GM19043 (cell line): ENCODE measurements at regions not wholly inside any gene's neighbourhood (a gene's known extent, or its start where the extent isn't known, plus 50 kb on each side); places are given as distances from the start of the nearest gene placed in this dataset.

Experiments used
- ATAC-seq: cut with Tn5 transposase; IDR thresholded peaks from one replicate; pipeline ENCODE4 v1.9.1; 2021; ENCODE audit warnings: low read depth; ENCODE audit not compliant: unreplicated experiment

DNA sequence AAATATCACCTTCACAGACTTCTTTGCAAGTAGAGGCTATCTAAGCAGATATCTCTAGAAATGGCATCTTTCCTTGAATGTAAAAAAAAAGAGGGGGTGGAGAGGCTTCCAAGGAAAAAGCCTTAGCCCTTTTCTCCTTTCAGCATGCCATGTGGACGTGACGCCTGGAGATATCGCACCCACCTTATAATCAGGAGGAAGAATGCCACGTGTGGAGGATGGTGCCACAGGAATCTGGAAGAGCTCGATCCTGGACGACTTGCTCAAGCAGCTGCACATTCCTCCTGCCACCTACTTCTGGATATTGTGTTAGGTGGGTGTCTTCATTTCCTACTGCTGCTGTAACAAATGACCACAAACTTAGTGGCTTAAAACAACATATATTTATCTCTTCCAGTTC is 203.6 kb downstream of the NUAK1 start:
- no peak for ATAC-seq

GRCh38 chr12:105935981-105936380 is 202.8 kb downstream of the NUAK1 start:
- ATAC-seq: no peak

DNA sequence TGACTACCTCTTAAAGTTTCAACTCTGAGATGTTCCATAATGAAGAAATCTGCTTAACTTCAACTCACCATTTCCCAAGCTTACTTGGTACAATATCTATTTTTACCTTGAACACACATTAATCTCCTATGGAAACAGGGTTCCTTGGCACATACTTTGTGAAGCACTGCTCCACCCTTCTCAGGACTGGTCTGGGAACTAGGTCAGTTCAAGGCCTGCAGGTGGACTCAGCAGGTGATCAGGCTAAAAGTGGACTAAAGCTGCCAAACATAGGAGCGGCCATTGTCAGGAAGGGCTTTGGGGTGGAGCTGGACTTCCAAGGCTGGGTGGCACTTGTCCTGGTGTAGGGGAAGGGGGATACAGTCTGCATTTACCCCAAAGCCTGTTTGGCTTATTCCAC is 202.3 kb downstream of the NUAK1 start:
- ATAC-seq: no peak

DNA sequence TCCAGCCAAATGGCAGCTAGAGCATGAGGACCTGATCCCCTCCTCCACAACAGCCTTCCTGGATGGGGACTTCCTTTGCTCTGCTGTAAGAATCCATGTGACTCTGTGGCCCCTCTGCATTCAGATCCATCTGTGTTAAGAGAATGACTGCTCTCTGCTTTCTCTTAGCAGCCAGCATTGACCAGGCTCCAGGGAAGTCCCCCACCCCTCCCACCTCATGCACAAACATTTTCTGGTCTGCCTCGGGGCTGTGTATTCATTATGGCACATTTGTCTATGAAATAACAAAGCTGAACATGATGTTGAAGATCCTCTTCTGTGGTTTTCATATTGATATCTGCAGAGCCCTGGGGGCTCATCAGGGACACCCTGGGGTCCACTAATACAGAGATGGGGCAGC is 201.7 kb downstream of the NUAK1 start:
- no peak for ATAC-seq

- ATAC-seq: no peak
Measured at GRCh38 chr12:105939181-105939721, 199.5 kb downstream of the NUAK1 start.

- ATAC-seq: no peak
Measured at GRCh38 chr12:105942281-105942680, 196.5 kb downstream of the NUAK1 start.

- ATAC-seq: no peak
Measured at GRCh38 chr12:105943525-105943924, 195.2 kb downstream of the NUAK1 start.

GRCh38 chr12:105944628-105945027 is 194.1 kb downstream of the NUAK1 start:
- ATAC-seq: no peak

- ATAC-seq: no peak
Measured at GRCh38 chr12:105945880-105946279, 192.9 kb downstream of the NUAK1 start.

DNA sequence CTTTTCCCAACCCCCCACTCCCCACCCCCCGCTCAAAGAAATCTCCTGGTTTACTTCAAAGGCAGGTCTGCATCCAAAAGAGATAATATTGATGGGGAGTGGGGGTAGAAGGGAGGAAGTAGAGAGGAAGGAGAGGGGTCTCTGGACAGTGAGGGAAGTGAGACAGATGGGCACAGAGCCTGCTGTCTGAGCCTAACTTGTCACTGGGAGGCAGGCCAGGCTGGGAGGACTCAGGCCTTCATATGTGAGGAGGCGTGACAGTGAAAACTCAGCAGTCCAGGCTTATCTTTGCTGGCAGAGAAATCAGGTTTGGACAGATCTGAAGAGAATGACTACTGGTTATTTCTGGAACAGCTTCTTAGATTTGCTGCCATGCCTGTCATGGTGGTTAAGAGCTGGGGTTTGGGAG is 192.3 kb downstream of the NUAK1 start:
- no peak for ATAC-seq

DNA sequence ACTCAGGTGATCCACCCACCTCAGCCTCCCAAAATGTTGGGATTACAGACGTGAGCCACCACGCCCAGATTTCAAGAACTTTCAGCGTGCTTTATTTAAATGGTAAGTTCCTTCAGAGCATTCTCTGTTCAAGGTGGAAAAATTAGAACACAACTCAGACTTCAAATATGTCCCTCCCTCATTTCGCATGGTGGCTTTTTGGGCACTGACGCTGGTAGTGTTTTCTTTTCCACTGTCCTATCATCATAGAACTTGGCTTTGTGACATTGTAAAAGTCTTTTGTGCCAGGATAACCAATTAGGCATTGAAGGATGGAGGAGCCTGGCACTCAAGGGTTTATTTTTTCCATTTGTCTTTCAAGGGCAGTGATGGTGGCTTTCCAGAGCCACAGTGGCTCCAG is 190.8 kb downstream of the NUAK1 start:
- ATAC-seq: no peak

DNA sequence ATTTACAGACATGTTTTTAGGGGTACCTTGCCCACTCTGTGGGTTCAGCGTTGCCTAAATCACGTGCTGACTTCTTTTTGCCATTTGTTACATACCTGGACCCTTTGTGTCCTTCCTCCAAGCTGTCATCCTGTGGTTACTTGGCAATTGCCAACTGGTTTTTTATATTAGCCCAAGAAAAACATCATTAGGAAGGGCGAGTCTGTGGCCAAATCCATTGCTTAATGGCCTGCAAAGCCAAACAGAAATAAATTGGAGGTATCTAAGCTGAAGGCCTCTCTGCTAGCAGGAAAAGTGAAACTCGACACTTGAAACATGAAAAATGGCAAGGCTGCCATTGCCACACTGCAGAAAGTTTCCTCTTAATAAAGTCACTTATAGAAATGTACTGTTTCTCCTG is 190.4 kb downstream of the NUAK1 start:
- no peak for ATAC-seq

- ATAC-seq: no peak
Measured at GRCh38 chr12:105949391-105949790, 189.4 kb downstream of the NUAK1 start.

DNA sequence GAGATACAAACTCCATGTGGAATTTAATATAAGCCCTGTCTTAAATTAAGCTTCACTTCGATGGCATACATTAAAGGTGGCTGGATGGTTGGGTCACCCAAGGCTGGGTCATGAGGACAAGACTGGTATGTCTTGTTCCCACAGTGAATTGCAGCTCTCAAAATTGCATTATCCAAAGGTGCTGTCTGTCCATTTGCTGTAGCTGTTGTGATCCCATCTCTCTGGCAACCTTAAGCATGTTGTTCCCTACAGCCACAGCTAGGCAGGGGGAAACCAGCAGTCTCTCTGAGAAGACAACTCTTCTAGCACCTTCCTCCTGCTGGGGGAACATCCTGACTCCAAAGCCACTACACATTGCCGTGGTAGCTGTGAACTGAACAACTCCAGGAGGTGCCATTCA is 187.0 kb downstream of the NUAK1 start:
- ATAC-seq: no peak

DNA sequence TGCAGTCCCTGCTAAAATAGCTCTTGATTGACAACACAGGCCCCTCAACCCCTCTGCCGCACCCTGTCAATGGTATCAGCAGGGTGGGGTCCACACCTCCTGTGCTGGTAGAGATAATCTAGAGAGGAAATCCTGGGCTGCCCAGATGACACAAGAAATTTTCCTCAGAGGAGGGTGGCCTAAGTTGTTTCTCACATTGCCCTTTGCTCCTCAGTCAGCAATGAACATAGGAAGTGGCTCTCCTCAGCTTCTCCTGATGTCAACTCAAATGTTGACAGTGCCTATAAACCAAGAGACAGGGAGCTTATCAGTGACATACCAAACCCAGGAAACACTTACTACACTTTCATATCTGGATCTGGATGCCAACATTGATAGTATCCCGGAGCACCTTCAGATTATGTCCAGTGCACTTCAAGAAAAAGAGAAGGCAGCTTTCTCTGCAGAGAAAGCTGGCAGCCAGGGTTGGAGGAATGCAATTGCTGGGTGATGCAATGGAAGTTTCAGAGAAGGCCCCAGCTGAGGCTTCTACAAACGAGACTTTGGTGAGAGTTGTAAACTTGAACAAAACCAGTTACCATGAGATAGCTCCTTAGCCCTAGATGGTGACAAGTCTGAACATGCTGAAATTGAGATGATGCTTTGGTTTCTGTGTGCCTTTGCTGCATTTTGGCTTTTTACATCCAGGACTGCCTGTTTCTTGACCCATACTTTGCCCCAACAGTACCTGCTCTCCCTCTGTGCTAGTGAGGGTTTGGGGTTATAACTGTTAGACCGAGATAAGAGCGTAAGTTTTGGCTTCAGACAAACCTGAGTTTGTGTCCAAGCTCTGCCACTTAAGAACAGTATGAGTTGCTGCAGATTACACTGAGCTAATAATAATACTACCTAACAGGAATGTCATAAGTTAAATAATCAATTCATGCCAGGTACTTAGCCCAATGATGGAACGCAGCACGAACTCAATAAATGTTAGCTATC is 183.5 kb downstream of the NUAK1 start:
- ATAC-seq: no peak

GRCh38 chr12:105955976-105956375 is 182.8 kb downstream of the NUAK1 start:
- no peak for ATAC-seq

GRCh38 chr12:105956662-105957457 is 181.9 kb downstream of the NUAK1 start:
- no peak for ATAC-seq

- ATAC-seq: no peak
Measured at GRCh38 chr12:105960319-105961083, 178.3 kb downstream of the NUAK1 start.

DNA sequence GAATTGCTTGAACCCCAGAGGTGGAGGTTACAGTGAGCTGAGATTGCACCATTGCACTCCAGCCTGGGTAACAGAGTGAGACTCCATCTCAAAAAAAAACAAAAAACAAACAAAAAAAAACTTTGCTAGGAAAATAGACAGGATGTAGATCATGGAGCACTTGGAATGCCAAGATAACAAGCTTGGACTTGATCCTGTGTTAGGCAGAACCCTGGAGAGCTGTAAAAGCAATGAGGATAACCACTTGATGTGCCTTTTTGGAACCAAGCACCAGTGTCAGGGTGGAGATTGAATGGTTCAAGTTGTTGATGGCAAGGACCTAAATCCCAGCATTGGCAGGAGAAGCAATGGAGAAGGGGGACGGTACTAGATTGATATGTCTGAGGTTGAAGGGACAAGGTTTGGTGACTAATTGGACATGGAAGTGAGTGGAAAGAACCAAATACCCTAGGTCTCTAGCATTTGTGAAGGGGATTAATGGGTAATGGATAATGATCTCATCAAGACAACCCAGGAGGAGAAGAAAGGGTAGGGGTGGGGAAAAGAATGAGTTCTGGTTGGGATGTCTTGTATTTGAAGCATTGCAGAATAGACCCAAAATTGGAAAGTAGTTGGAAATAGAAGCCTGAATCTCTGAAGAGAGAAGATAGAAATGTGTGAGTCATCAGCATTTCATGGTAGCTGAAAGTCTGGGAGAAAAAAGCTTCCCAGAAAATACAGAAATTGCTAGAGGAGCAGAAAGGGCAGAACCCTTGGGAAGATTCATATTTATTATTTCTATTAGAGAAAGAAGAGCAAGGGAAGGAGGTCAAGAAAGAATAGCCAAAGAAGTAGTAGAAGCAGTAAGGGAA is 176.7 kb downstream of the NUAK1 start:
- no peak for ATAC-seq
